GM21526 (cell line): ENCODE measurements at regions not wholly inside any gene's neighbourhood (a gene's known extent, or its start where the extent isn't known, plus 50 kb on each side); places are given as distances from the start of the nearest gene placed in this dataset.
"Not testable (repeated sequence)": the region's sequence is repeated elsewhere in the genome, so short reads cannot be mapped to it uniquely, and the experiment has no call there.

ENCODE experiments used
- ATAC-seq: cut with Tn5 transposase; IDR thresholded peaks from one replicate; pipeline ENCODE4 v1.9.1; 2021; ENCODE audit warnings: moderate library complexity; ENCODE audit not compliant: unreplicated experiment, low FRiP score

- no peak for ATAC-seq
Measured at GRCh38 chr20:5696011-5696559, 54.1 kb upstream of the SHLD1 start.

- peak; percentile 98 for ATAC-seq
Measured at GRCh38 chr20:5691918-5692618, 58.1 kb upstream of the SHLD1 start.

GRCh38 chr20:5689463-5689862, 60.7 kb upstream of the SHLD1 start:
- no peak for ATAC-seq

GRCh38 chr20:5688431-5688972, 61.7 kb upstream of the SHLD1 start:
- ATAC-seq: no peak

GRCh38 chr20:5687884-5688283, 62.3 kb upstream of the SHLD1 start:
- ATAC-seq: no peak

- ATAC-seq: no peak
Measured at GRCh38 chr20:5686384-5687105, 63.7 kb upstream of the SHLD1 start.

- ATAC-seq: not testable (repeated sequence)
Measured at GRCh38 chr20:5682556-5682955, 67.6 kb upstream of the SHLD1 start.

GRCh38 chr20:5680192-5680591, 69.4 kb upstream of the GPCPD1 start:
- no peak for ATAC-seq

- no peak for ATAC-seq
Measured at GRCh38 chr20:5678777-5679176, 68.0 kb upstream of the GPCPD1 start.

- not testable (repeated sequence) for ATAC-seq
Measured at GRCh38 chr20:5677944-5678343, 67.1 kb upstream of the GPCPD1 start.

GRCh38 chr20:5677389-5677788, 66.6 kb upstream of the GPCPD1 start:
- ATAC-seq: no peak

- no peak for ATAC-seq
Measured at GRCh38 chr20:5675103-5676091, 64.6 kb upstream of the GPCPD1 start.

GRCh38 chr20:5674176-5674660, 63.4 kb upstream of the GPCPD1 start:
- ATAC-seq: peak; percentile 90

GRCh38 chr20:5670874-5671273, 60.1 kb upstream of the GPCPD1 start:
- ATAC-seq: no peak

- ATAC-seq: no peak
Measured at GRCh38 chr20:5670036-5670536, 59.3 kb upstream of the GPCPD1 start.

GRCh38 chr20:5668529-5668868, 57.7 kb upstream of the GPCPD1 start:
- ATAC-seq: no peak

GRCh38 chr20:5667705-5668528, 57.1 kb upstream of the GPCPD1 start:
- ATAC-seq: no peak

- ATAC-seq: no peak
Measured at GRCh38 chr20:5665417-5665816, 54.6 kb upstream of the GPCPD1 start.

GRCh38 chr20:5663396-5663795, 52.6 kb upstream of the GPCPD1 start:
- no peak for ATAC-seq
